ENCODE measurements at regions not wholly inside any gene's neighbourhood (a gene's known extent, or its start where the extent isn't known, plus 50 kb on each side); places are given as distances from the start of the nearest gene placed in this dataset.

DNA sequence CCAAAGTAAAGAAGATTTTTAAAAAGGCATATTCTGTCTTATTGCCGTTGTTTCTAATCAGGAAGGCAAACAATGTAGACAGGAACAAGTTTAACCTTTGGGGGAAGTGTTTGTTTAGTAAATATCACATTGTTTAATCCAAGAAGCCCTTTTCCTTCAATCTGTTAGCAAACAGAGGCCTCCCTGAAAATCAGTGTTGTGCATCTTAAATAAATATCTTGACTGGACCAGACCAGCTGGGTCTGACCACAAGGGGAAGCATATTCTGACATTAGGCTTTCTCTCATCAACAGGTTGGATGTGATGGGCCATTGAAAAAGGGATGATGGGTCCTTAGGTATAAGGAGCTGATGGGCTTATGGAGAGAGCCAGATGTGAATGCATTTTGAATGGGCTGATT, 81.8 kb upstream of the SGIP1 start:
- Histone ChIP-seq H3K23me2 (ENCODE audit: low read depth, low read length) (no peaks in the 10 kb centered on the region), H3K36me3 (ENCODE audit: control insufficient read depth in 2 of 4, insufficient read depth in 4 of 4, low read length in 3 of 4) (no peaks in the 10 kb centered on the region), H3K4me3 (ENCODE audit: extremely low read depth in 1 of 4, insufficient read depth in 2 of 4, low read depth in 3 of 4, low read length in 4 of 4) (no peak overlapping the region), H2AFZ (ENCODE audit: low read length) (no peak overlapping the region), H3K4ac (replicated peaks; ENCODE audit: insufficient read length, low read depth, low read length) (no peak overlapping the region), H3K9ac (replicated peaks in 1 of 4; ENCODE audit: extremely low read depth in 1 of 4, low read depth in 3 of 4, low read length in 3 of 4) (no peak overlapping the region), H2AK5ac (ENCODE audit: low read depth, low read length) (no peak overlapping the region), H2BK12ac (ENCODE audit: low read depth, low read length) (no peak overlapping the region), H3K4me1 (replicated peaks in 1 of 4; ENCODE audit: control insufficient read depth in 3 of 4, insufficient read depth in 4 of 4, low read length in 3 of 4) (no peaks in the 10 kb centered on the region), H3K14ac (ENCODE audit: insufficient read length) (no peak overlapping the region), H2BK120ac (replicated peaks; ENCODE audit: low read depth, low read length) (no peak overlapping the region), H2BK20ac (ENCODE audit: low read length) (no peak overlapping the region), H3K27ac (ENCODE audit: low read depth, low read length) (no peak overlapping the region), H4K20me1 (replicated peaks in 1 of 2; ENCODE audit: control insufficient read depth in 1 of 2, insufficient read depth in 2 of 2, low read length in 2 of 2) (no peaks in the 10 kb centered on the region), H3K27me3 (replicated peaks in 1 of 4; ENCODE audit: control insufficient read depth in 3 of 4, extremely low read depth in 1 of 4, insufficient read depth in 3 of 4, low read length in 3 of 4) (no peaks in the 10 kb centered on the region), H4K5ac (ENCODE audit: insufficient read length, low read depth, low read length) (no peak overlapping the region), H2BK5ac (ENCODE audit: low read depth, low read length) (no peak overlapping the region), H3K79me2 (ENCODE audit: control insufficient read depth in 1 of 2, insufficient read depth in 2 of 2, low read length in 2 of 2) (no peaks in the 10 kb centered on the region), H2BK15ac (ENCODE audit: low read length) (no peak overlapping the region), H4K8ac (ENCODE audit: extremely low read depth, insufficient read depth, low read length) (no peak overlapping the region), H3K4me2 (ENCODE audit: insufficient read depth in 1 of 2, low read depth in 2 of 2, low read length in 2 of 2) (no peak overlapping the region), H3K23ac (ENCODE audit: insufficient read length) (no peak overlapping the region), H3K79me1 (ENCODE audit: low read depth, low read length) (no peaks in the 10 kb centered on the region), H3K56ac (replicated peaks; ENCODE audit: insufficient read length, low read depth, low read length) (no peak overlapping the region), H3K9me3 (ENCODE audit: insufficient read depth in 2 of 2, low read depth in 1 of 2, low read length in 1 of 2) (no peaks in the 10 kb centered on the region), H4K91ac (replicated peaks; ENCODE audit: insufficient read length, low read length) (no peak overlapping the region), H3K18ac (ENCODE audit: extremely low read depth, low read length) (no peak overlapping the region)
- FAIRE-seq (no peak), DNase-seq (ENCODE audit: low read depth in 1 of 2, low spot score in 2 of 2) (no peak)
- TF ChIP-seq RAD21 (IDR thresholded peaks at IDR 0.05 in 1 of 2, conservative IDR thresholded peaks at IDR 0.05 in 1 of 2; ENCODE audit: low read depth in 2 of 2, low read length in 2 of 2), result peak; percentile 2 to 15; a peak in 2 of 4 replicates
- TF ChIP-seq, protein P1, sequence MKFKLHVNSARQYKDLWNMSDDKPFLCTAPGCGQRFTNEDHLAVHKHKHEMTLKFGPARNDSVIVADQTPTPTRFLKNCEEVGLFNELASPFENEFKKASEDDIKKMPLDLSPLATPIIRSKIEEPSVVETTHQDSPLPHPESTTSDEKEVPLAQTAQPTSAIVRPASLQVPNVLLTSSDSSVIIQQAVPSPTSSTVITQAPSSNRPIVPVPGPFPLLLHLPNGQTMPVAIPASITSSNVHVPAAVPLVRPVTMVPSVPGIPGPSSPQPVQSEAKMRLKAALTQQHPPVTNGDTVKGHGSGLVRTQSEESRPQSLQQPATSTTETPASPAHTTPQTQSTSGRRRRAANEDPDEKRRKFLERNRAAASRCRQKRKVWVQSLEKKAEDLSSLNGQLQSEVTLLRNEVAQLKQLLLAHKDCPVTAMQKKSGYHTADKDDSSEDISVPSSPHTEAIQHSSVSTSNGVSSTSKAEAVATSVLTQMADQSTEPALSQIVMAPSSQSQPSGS (IDR thresholded peaks at IDR 0.05; ENCODE audit: low read length), result no peak
- CTCF ChIA-PET (ENCODE audit: partially characterized antibody), result interaction anchor here (1.3 to 4.7 kb wide), 2 partner anchors 201 to 467 kb away, joined by 3 to 37 read pairs; no protein-coding TSS in a partner anchor
- POLR2A ChIA-PET (ENCODE audit: partially characterized antibody), result no interaction called here
- 95% methylated on average over 1 of the region's 1 CpG; no CpG with 5 or more reads in 1 of the 2 experiments for WGBS, 2 experiments (ENCODE audit: extremely low coverage in 1 of 2, insufficient coverage in 1 of 2, insufficient read length in 1 of 2, insufficient replicate concordance in 2 of 2, low coverage in 1 of 2, low lambda C conversion rate in 2 of 2, missing lambda C conversion rate in 1 of 2)

Measured in H1 (cell line).